Body of pancreas (tissue), 4 donors: ENCODE measurements at regions not wholly inside any gene's neighbourhood (a gene's known extent, or its start where the extent isn't known, plus 50 kb on each side); places are given as distances from the start of the nearest gene placed in this dataset.

Experiments used
- CTCF ChIP-seq, 7 experiments: fragments of 450-650 bp in 4 of 7; fragments of 200-600 bp in 3 of 7; sonication (generic) in 3 of 7; IDR thresholded peaks; one replicate each; pipeline ENCODE4 v1.5.1; 2016 to 2019; ENCODE audit warnings: antibody characterized with exemption in 7 of 7
- POLR2A ChIP-seq, 3 donors: fragments of 450-650 bp; IDR thresholded peaks; one replicate each; pipeline ENCODE4 v1.6.1; 2016; ENCODE audit warnings: antibody characterized with exemption in 3 of 3, mild to moderate bottlenecking in 2 of 3

DNA sequence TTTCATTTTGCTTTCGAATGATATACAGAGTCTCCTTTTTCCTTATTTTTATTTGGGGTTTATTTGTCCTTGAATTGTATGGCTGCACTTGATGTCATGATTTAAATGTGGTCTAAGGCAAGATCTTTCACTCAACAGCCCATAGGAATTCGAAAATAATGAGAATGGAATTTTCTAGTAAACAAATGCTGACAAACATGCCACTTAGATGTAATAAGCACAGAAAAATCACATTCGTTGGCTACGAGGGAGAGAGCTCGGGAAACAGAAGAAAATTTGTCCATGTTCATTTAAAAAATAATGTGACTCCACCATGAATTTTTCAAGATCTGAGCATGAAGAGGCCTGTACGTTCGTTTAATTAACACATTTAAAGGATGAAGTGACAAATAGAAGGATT lies 73.0 kb downstream of the BLID start:
- TF ChIP-seq CTCF (IDR thresholded peaks at IDR 0.05): no peak
- no peak for TF ChIP-seq POLR2A (IDR thresholded peaks at IDR 0.05)
